ENCODE measurements at regions not wholly inside any gene's neighbourhood (a gene's known extent, or its start where the extent isn't known, plus 50 kb on each side); places are given as distances from the start of the nearest gene placed in this dataset.

- TF ChIP-seq TEAD4 (IDR thresholded peaks at IDR 0.05) (no peak), FOXM1 (IDR thresholded peaks at IDR 0.05; ENCODE audit: borderline replicate concordance, low read depth) (no peak), CREB1 (IDR thresholded peaks at IDR 0.05; ENCODE audit: low read depth) (no peak), CEBPB (IDR thresholded peaks at IDR 0.05) (no peak), REST (IDR thresholded peaks at IDR 0.05; ENCODE audit: low read depth) (no peak), NFIC (IDR thresholded peaks at IDR 0.05) (no peak), TAF1 (IDR thresholded peaks at IDR 0.05; ENCODE audit: low read depth) (no peak), EGR1 (IDR thresholded peaks at IDR 0.05) (no peak), EP300 (IDR thresholded peaks at IDR 0.05; ENCODE audit: borderline replicate concordance) (no peak), RAD21 (IDR thresholded peaks at IDR 0.05; ENCODE audit: low read depth) (no peak), ZBTB7A (IDR thresholded peaks at IDR 0.05; ENCODE audit: low read depth) (no peak), USF1 (IDR thresholded peaks at IDR 0.05) (no peak), TCF12 (IDR thresholded peaks at IDR 0.05; ENCODE audit: low read depth) (no peak)
Measured at GRCh38 chr2:105486762-105487141, 87.9 kb upstream of the FHL2 start.

- TF ChIP-seq REST (IDR thresholded peaks at IDR 0.05; ENCODE audit: low read depth), result no peak
- TF ChIP-seq ZBTB7A (IDR thresholded peaks at IDR 0.05; ENCODE audit: low read depth), result no peak
- TF ChIP-seq EGR1 (IDR thresholded peaks at IDR 0.05), result no peak
- TF ChIP-seq TAF1 (IDR thresholded peaks at IDR 0.05; ENCODE audit: low read depth), result no peak
- no peak for TF ChIP-seq FOXM1 (IDR thresholded peaks at IDR 0.05; ENCODE audit: borderline replicate concordance, low read depth)
- TF ChIP-seq USF1 (IDR thresholded peaks at IDR 0.05), result no peak
- no peak for TF ChIP-seq MAX (IDR thresholded peaks at IDR 0.05)
- no peak for TF ChIP-seq YY1 (IDR thresholded peaks at IDR 0.05; ENCODE audit: low read depth)
- no peak for TF ChIP-seq CREB1 (IDR thresholded peaks at IDR 0.05; ENCODE audit: low read depth)
- TF ChIP-seq TEAD4 (IDR thresholded peaks at IDR 0.05), result no peak
- no peak for TF ChIP-seq CEBPB (IDR thresholded peaks at IDR 0.05)
- no peak for TF ChIP-seq RAD21 (IDR thresholded peaks at IDR 0.05; ENCODE audit: low read depth)
- no peak for TF ChIP-seq EP300 (IDR thresholded peaks at IDR 0.05; ENCODE audit: borderline replicate concordance)
Measured at GRCh38 chr2:105478670-105479069, 79.8 kb upstream of the FHL2 start.

GRCh38 chr2:105473011-105473410 lies 74.2 kb upstream of the FHL2 start:
- TF ChIP-seq CEBPB (IDR thresholded peaks at IDR 0.05) (no peak), TEAD4 (IDR thresholded peaks at IDR 0.05) (no peak), EGR1 (IDR thresholded peaks at IDR 0.05) (no peak), REST (IDR thresholded peaks at IDR 0.05; ENCODE audit: low read depth) (no peak), RAD21 (IDR thresholded peaks at IDR 0.05; ENCODE audit: low read depth) (no peak), TAF1 (IDR thresholded peaks at IDR 0.05; ENCODE audit: low read depth) (no peak), EP300 (IDR thresholded peaks at IDR 0.05; ENCODE audit: borderline replicate concordance) (no peak), CREB1 (IDR thresholded peaks at IDR 0.05; ENCODE audit: low read depth) (no peak), YY1 (IDR thresholded peaks at IDR 0.05; ENCODE audit: low read depth) (no peak), ZBTB7A (IDR thresholded peaks at IDR 0.05; ENCODE audit: low read depth) (no peak), MAX (IDR thresholded peaks at IDR 0.05) (no peak), NFIC (IDR thresholded peaks at IDR 0.05) (no peak)

- TF ChIP-seq REST (IDR thresholded peaks at IDR 0.05; ENCODE audit: low read depth) (no peak), TEAD4 (IDR thresholded peaks at IDR 0.05) (no peak), CREB1 (IDR thresholded peaks at IDR 0.05; ENCODE audit: low read depth) (no peak), ZBTB7A (IDR thresholded peaks at IDR 0.05; ENCODE audit: low read depth) (no peak), TCF12 (IDR thresholded peaks at IDR 0.05; ENCODE audit: low read depth) (no peak), RAD21 (IDR thresholded peaks at IDR 0.05; ENCODE audit: low read depth) (no peak), YY1 (IDR thresholded peaks at IDR 0.05; ENCODE audit: low read depth) (no peak), FOXM1 (IDR thresholded peaks at IDR 0.05; ENCODE audit: borderline replicate concordance, low read depth) (no peak), EGR1 (IDR thresholded peaks at IDR 0.05) (no peak), MAX (IDR thresholded peaks at IDR 0.05) (no peak), USF1 (IDR thresholded peaks at IDR 0.05) (no peak), CEBPB (IDR thresholded peaks at IDR 0.05) (no peak), NFIC (IDR thresholded peaks at IDR 0.05) (no peak), EP300 (IDR thresholded peaks at IDR 0.05; ENCODE audit: borderline replicate concordance) (no peak), TAF1 (IDR thresholded peaks at IDR 0.05; ENCODE audit: low read depth) (no peak)
Measured at GRCh38 chr2:105470979-105471378, 72.1 kb upstream of the FHL2 start.
